Left lung (tissue), 4 donors: ENCODE measurements at regions not wholly inside any gene's neighbourhood (a gene's known extent, or its start where the extent isn't known, plus 50 kb on each side); places are given as distances from the start of the nearest gene placed in this dataset.
A peak's percentile ranks its signal among the peaks of the same experiment; 100 is the strongest.

Experiments used
- ATAC-seq: fragments of 200-7000 bp; cut with Tn5 transposase; one replicate; pipeline ENCODE4 v1.9.1; 2020; ENCODE audit warnings: moderate library complexity
- DNase-seq, 4 donors: peaks; one replicate each; pipeline ENCODE4 v3.0.0-alpha.2; 2013 to 2020
- H3K27ac ChIP-seq, 2 donors: fragments of 200-600 bp; sonication (generic) in 1 of 2; one replicate each; pipeline versions ENCODE4 v1.5.0 to v1.8.0; 2020 to 2021
- H3K27me3 ChIP-seq, 2 donors: fragments of 200-600 bp; sonication (generic) in 1 of 2; one replicate each; pipeline versions ENCODE4 v1.5.0 to v1.8.0; 2020 to 2021
- H3K36me3 ChIP-seq, 2 donors: fragments of 200-600 bp; sonication (generic) in 1 of 2; one replicate each; pipeline versions ENCODE4 v1.5.0 to v1.8.0; 2020 to 2021
- H3K4me1 ChIP-seq, 2 donors: fragments of 200-600 bp; one replicate each; pipeline ENCODE4 v1.8.0; 2021
- H3K4me3 ChIP-seq, 2 donors: fragments of 200-600 bp; sonication (generic) in 1 of 2; one replicate each; pipeline versions ENCODE4 v1.5.0 to v1.8.0; 2020 to 2021; ENCODE audit warnings: mild to moderate bottlenecking in 1 of 2
- H3K9me3 ChIP-seq, 2 donors: fragments of 200-600 bp; sonication (generic) in 1 of 2; one replicate each; pipeline versions ENCODE4 v1.5.0 to v1.8.0; 2020 to 2021
- CTCF ChIP-seq, 2 donors: fragments of 200-600 bp; sonication (generic) in 1 of 2; IDR thresholded peaks; one replicate each; pipeline versions ENCODE4 v1.5.0 to v1.8.0; 2021; ENCODE audit warnings: antibody characterized with exemption in 2 of 2
- intact Hi-C, 2 donors: fragments of 100-400 bp; cut with DNase I; formaldehyde crosslinking; loops; one replicate each; pipeline versions ENCODE4 v1.11.2 to v1.14.2; 2022
- donor health status: DM: no; HTN: yes; CAD: no.
- donor health status: DM: no; HTN: no; CAD: no.

GRCh38 chr9:129487658-129488483, 133.0 kb downstream of the C9orf50 start:
- DNase-seq = peak in 2 of 4 donors; percentile 60 to 68
- peaks cover 55 to 94% of the 10 kb centered on the region in 2 donors for H3K4me1 ChIP-seq
- no peak for TF ChIP-seq CTCF (IDR thresholded peaks at IDR 0.05)
- intact Hi-C loops = no loop called here
- H3K27me3 ChIP-seq = no peaks in the 10 kb centered on the region
- peaks cover 0 to 13% of the 10 kb centered on the region in 2 donors for H3K36me3 ChIP-seq
- H3K4me3 ChIP-seq = peak overlapping the region; percentile 46 to 50
- H3K27ac ChIP-seq = peak overlapping the region; percentile 99 to 100
- ATAC-seq = peak; percentile 1
- no peaks in the 10 kb centered on the region for H3K9me3 ChIP-seq

GRCh38 chr9:129486756-129487657, 133.9 kb downstream of the C9orf50 start:
- intact Hi-C loops = no loop called here
- no peaks in the 10 kb centered on the region for H3K27me3 ChIP-seq
- peaks cover 0 to 4% of the 10 kb centered on the region in 2 donors for H3K36me3 ChIP-seq
- H3K4me3 ChIP-seq = peak overlapping the region in 1 of 2 donors; percentile 50
- ATAC-seq (no peak), DNase-seq (no peak)
- no peak for TF ChIP-seq CTCF (IDR thresholded peaks at IDR 0.05)
- H3K9me3 ChIP-seq = no peaks in the 10 kb centered on the region
- peak overlapping the region; percentile 99 to 100 for H3K27ac ChIP-seq
- peaks cover 55 to 93% of the 10 kb centered on the region in 2 donors for H3K4me1 ChIP-seq

GRCh38 chr9:129485145-129485774, 135.6 kb downstream of the C9orf50 start:
- no peaks in the 10 kb centered on the region for H3K9me3 ChIP-seq
- H3K4me3 ChIP-seq = no peak overlapping the region
- no peak for TF ChIP-seq CTCF (IDR thresholded peaks at IDR 0.05)
- H3K36me3 ChIP-seq = no peaks in the 10 kb centered on the region
- no peaks in the 10 kb centered on the region for H3K27me3 ChIP-seq
- H3K4me1 ChIP-seq = peaks cover 53 to 88% of the 10 kb centered on the region in 2 donors
- peak overlapping the region; percentile 94 to 100 for H3K27ac ChIP-seq
- no peak for ATAC-seq
- intact Hi-C loops = no loop called here
- no peak for DNase-seq

GRCh38 chr9:129484352-129485000, 136.4 kb downstream of the C9orf50 start:
- ATAC-seq (no peak), DNase-seq (no peak)
- Histone ChIP-seq H3K4me1 (peaks cover 49 to 86% of the 10 kb centered on the region in 2 donors), H3K27ac (peak overlapping the region; percentile 94 to 100), H3K27me3 (no peaks in the 10 kb centered on the region), H3K9me3 (no peaks in the 10 kb centered on the region), H3K36me3 (no peaks in the 10 kb centered on the region), H3K4me3 (no peak overlapping the region)
- intact Hi-C loops = loop anchor here in 1 of 2 donors (5.0 kb wide), 1 partner anchor 307 kb away; the partner anchor contains the start of gene IER5L
- TF ChIP-seq CTCF (IDR thresholded peaks at IDR 0.05) = no peak
